ENCODE measurements at regions not wholly inside any gene's neighbourhood (a gene's known extent, or its start where the extent isn't known, plus 50 kb on each side); places are given as distances from the start of the nearest gene placed in this dataset.

- no peak for DNase-seq (ENCODE audit: low read depth in 2 of 2)
- H3K4me3 ChIP-seq (replicated peaks in 1 of 2; ENCODE audit: low read depth in 2 of 2, low read length in 2 of 2), result no peak overlapping the region
- TF ChIP-seq CTCF (IDR thresholded peaks at IDR 0.05; ENCODE audit: low read depth, low read length), result no peak
These were observed 68.3 kb upstream of the TUNAR start for GRCh38 chr14:95808371-95808770.

DNA sequence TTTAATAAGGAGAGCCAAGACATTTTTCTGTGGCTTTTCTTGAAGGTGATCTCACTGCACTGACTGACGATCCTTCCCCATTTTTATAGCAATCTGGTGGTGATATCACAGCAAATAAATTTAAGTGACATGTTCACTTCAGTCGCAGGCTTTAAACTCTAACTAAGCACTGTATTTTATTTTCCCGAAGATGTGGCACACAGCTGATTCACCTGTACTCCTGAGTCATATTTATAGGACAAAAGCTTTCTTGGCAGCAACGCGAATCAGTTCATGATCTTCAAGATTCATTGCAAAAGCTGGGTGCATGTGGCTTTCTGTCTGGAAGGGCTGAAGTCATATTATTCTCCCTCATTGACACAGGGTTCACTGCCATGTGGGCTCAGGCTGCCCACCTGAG lies 79.8 kb upstream of the TUNAR start:
- no peak overlapping the region for H3K4me3 ChIP-seq (replicated peaks in 1 of 2; ENCODE audit: low read depth in 2 of 2, low read length in 2 of 2)
- no peak for DNase-seq (ENCODE audit: low read depth in 2 of 2)
- no peak for TF ChIP-seq CTCF (IDR thresholded peaks at IDR 0.05; ENCODE audit: low read depth, low read length)

GRCh38 chr14:95787941-95788340 lies 74.0 kb upstream of the TCL1A start:
- no peak overlapping the region for H3K4me3 ChIP-seq (replicated peaks in 1 of 2; ENCODE audit: low read depth in 2 of 2, low read length in 2 of 2)
- DNase-seq (ENCODE audit: low read depth in 2 of 2), result no peak
- no peak for TF ChIP-seq CTCF (IDR thresholded peaks at IDR 0.05; ENCODE audit: low read depth, low read length)

- no peak for TF ChIP-seq CTCF (IDR thresholded peaks at IDR 0.05; ENCODE audit: low read depth, low read length)
- no peak overlapping the region for H3K4me3 ChIP-seq (replicated peaks in 1 of 2; ENCODE audit: low read depth in 2 of 2, low read length in 2 of 2)
- no peak for DNase-seq (ENCODE audit: low read depth in 2 of 2)
These were observed 72.6 kb upstream of the TCL1A start for GRCh38 chr14:95786566-95786965.

- H3K4me3 ChIP-seq (replicated peaks in 1 of 2; ENCODE audit: low read depth in 2 of 2, low read length in 2 of 2), result no peak overlapping the region
- DNase-seq (ENCODE audit: low read depth in 2 of 2), result peak; percentile 16 to 25
- TF ChIP-seq CTCF (IDR thresholded peaks at IDR 0.05; ENCODE audit: low read depth, low read length), result no peak
These were observed 70.2 kb upstream of the TCL1A start for GRCh38 chr14:95784137-95784536.

DNA sequence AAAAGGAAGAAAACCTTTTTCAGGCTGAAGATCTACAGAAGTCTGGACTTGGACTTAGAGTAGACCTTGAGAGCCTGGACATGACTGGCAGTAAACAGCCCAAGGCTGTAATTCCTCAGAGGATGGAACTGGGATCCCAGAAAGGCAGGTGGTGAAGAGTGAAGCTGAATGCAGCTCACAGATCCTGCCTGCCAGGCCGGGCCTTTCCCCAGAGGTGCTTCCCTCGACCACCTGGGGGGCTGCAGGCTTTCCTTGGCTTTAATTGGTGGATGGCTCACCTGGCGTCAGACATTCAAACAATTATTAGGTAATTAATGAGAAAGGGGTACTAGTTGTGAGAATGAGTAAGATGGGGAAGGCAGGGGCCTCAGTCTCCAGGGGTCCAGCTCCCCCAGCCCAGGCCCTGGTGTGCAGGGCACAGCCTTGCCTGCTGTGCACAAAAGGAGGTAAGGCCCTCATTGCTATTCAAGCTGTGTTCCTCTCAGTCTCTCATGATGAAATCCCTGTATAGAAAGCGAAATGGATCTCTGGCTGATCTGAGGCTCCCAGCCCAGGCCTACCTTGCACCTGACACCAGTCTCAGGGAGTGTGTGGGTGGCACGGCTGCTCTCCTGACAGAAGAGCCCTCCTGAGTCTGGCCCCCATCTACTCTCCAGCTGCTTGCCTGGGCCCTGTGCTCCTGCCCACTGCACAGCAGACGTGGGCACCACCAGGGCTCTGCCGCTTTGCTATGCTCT lies 63.0 kb upstream of the TCL1A start:
- no peak for TF ChIP-seq CTCF (IDR thresholded peaks at IDR 0.05; ENCODE audit: low read depth, low read length)
- no peak overlapping the region for H3K4me3 ChIP-seq (replicated peaks in 1 of 2; ENCODE audit: low read depth in 2 of 2, low read length in 2 of 2)
- no peak for DNase-seq (ENCODE audit: low read depth in 2 of 2)

All from cardiac fibroblast (primary cell).